ENCODE measurements at regions not wholly inside any gene's neighbourhood (a gene's known extent, or its start where the extent isn't known, plus 50 kb on each side); places are given as distances from the start of the nearest gene placed in this dataset.

DNA sequence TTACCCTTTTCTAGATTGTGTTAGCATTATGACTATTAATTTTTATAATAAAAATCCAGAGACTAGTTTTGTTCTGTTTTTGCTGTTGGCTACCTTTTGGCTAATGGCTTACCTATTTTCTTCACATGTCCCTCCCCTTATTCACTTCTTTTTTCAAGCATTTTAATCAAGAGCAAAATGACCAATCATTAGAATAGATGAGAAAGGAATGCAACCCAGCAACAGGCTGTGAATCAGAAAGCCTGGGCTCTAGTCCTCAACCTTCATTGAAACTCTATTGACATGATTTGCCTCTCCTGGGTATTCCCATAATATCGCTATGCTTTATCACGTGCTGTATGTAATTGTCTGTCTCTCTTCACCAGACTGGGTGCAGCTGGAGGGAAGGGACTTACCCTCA lies 370.1 kb downstream of the IRS1 start:
- TF ChIP-seq EZH2phosphoT487 (conservative IDR thresholded peaks at IDR 0.05; ENCODE audit: low read length) = no peak
- TF ChIP-seq, protein P1, sequence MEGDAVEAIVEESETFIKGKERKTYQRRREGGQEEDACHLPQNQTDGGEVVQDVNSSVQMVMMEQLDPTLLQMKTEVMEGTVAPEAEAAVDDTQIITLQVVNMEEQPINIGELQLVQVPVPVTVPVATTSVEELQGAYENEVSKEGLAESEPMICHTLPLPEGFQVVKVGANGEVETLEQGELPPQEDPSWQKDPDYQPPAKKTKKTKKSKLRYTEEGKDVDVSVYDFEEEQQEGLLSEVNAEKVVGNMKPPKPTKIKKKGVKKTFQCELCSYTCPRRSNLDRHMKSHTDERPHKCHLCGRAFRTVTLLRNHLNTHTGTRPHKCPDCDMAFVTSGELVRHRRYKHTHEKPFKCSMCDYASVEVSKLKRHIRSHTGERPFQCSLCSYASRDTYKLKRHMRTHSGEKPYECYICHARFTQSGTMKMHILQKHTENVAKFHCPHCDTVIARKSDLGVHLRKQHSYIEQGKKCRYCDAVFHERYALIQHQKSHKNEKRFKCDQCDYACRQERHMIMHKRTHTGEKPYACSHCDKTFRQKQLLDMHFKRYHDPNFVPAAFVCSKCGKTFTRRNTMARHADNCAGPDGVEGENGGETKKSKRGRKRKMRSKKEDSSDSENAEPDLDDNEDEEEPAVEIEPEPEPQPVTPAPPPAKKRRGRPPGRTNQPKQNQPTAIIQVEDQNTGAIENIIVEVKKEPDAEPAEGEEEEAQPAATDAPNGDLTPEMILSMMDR (IDR thresholded peaks at IDR 0.05; ENCODE audit: insufficient read depth, low read length, poor library complexity, severe bottlenecking) = no peak
- no peak overlapping the region for H3K4me3 ChIP-seq (ENCODE audit: insufficient read depth, low read length, poor library complexity, severe bottlenecking)
- no peaks in the 10 kb centered on the region for H3K36me3 ChIP-seq (ENCODE audit: low read length)
- H3K4me2 ChIP-seq (ENCODE audit: low read depth, low read length, poor library complexity, severe bottlenecking) = no peak overlapping the region
- H3K9me2 ChIP-seq (replicated peaks; ENCODE audit: insufficient read depth, low read length) = no peaks in the 10 kb centered on the region
- H3F3A ChIP-seq (ENCODE audit: insufficient read depth) = no peaks in the 10 kb centered on the region
- no peaks in the 10 kb centered on the region for H4K20me1 ChIP-seq (ENCODE audit: low read depth, low read length)
- H2AFZ ChIP-seq (ENCODE audit: low read depth, low read length, severe bottlenecking) = no peak overlapping the region
- H3K79me2 ChIP-seq (ENCODE audit: insufficient read depth, low read length) = no peaks in the 10 kb centered on the region
- no peak overlapping the region for H3K9ac ChIP-seq (ENCODE audit: low read length)
- no peaks in the 10 kb centered on the region for H3K9me3 ChIP-seq (ENCODE audit: insufficient read depth, low read length)
- no peaks in the 10 kb centered on the region for H3K27me3 ChIP-seq (ENCODE audit: low read length)
- no peak overlapping the region for H3K27ac ChIP-seq (ENCODE audit: low read depth, low read length)

DNA sequence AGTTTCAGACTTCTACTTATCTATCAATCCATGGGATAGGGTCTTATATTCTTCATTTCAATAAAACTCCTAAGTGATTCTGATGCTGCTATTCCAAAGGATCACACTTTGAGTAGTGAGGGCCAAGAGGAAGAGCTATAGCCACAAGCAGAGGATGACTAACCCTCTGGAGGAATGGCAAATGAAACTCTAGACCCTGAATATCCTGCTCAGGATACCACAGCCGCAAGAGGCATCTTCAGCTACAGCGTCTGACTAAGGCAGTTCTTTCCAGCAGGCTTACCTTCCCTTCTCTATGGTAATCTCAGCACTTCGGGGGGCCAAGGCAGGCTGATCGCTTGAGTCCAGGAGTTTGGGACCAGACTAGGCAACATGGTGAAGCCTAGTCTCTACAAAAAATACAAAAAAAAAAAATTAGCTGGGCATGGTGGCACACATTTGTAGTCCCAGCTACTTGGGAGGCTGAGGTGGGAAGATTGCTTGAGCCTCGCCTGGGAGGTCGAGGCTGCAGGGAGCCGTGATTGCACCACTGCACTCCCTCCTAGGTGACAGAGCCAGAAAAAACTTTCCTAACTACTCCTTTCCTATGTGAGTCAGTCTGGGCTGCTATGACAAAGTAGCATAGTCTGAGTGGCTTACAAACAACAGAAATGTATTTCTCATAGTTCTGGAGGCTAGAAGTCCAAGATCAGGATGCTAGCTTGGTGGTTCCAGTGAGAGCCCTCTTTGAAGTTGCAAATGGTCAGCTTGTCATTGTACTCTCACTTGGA lies 371.9 kb downstream of the IRS1 start:
- Histone ChIP-seq H3K9ac (ENCODE audit: low read length) (no peak overlapping the region), H3K9me3 (ENCODE audit: insufficient read depth, low read length) (no peaks in the 10 kb centered on the region), H3K4me2 (ENCODE audit: low read depth, low read length, poor library complexity, severe bottlenecking) (no peak overlapping the region), H2AFZ (ENCODE audit: low read depth, low read length, severe bottlenecking) (no peak overlapping the region), H3F3A (ENCODE audit: insufficient read depth) (no peaks in the 10 kb centered on the region), H3K27me3 (ENCODE audit: low read length) (no peaks in the 10 kb centered on the region), H3K36me3 (ENCODE audit: low read length) (no peaks in the 10 kb centered on the region), H3K79me2 (ENCODE audit: insufficient read depth, low read length) (no peaks in the 10 kb centered on the region), H3K4me3 (ENCODE audit: insufficient read depth, low read length, poor library complexity, severe bottlenecking) (no peak overlapping the region), H4K20me1 (ENCODE audit: low read depth, low read length) (no peaks in the 10 kb centered on the region), H3K9me2 (replicated peaks; ENCODE audit: insufficient read depth, low read length) (no peaks in the 10 kb centered on the region), H3K27ac (ENCODE audit: low read depth, low read length) (no peak overlapping the region)
- TF ChIP-seq, protein P1 (IDR thresholded peaks at IDR 0.05; ENCODE audit: insufficient read depth, low read length, poor library complexity, severe bottlenecking) = no peak
- no peak for TF ChIP-seq EZH2phosphoT487 (conservative IDR thresholded peaks at IDR 0.05; ENCODE audit: low read length)

DNA sequence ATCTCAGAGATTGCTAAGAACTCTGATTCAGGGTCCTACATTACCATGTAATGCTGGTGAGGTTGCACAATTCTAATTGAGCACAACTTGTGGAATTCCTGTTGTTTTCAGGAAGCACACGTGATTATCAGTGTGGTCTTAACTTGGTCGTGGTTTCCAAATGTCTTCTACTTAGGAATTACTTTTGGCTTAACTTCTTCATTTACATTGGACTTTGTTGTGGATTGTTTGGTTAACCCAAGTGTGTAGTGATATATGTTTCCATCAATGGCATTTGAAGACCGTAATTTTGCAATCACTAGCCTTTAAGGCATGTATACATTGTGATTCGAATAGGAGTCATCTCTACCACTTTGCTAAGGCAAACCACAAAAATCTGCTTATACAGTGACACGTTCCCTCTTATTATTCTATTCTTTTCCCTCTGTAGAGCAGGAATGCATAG lies 373.3 kb downstream of the IRS1 start:
- Histone ChIP-seq H3K9me3 (ENCODE audit: insufficient read depth, low read length) (no peaks in the 10 kb centered on the region), H3F3A (ENCODE audit: insufficient read depth) (no peaks in the 10 kb centered on the region), H3K4me3 (ENCODE audit: insufficient read depth, low read length, poor library complexity, severe bottlenecking) (no peak overlapping the region), H2AFZ (ENCODE audit: low read depth, low read length, severe bottlenecking) (no peak overlapping the region), H3K36me3 (ENCODE audit: low read length) (no peaks in the 10 kb centered on the region), H3K27me3 (ENCODE audit: low read length) (no peaks in the 10 kb centered on the region), H3K4me2 (ENCODE audit: low read depth, low read length, poor library complexity, severe bottlenecking) (no peak overlapping the region), H3K9ac (ENCODE audit: low read length) (no peak overlapping the region), H3K79me2 (ENCODE audit: insufficient read depth, low read length) (no peaks in the 10 kb centered on the region), H4K20me1 (ENCODE audit: low read depth, low read length) (no peaks in the 10 kb centered on the region), H3K27ac (ENCODE audit: low read depth, low read length) (no peak overlapping the region), H3K9me2 (replicated peaks; ENCODE audit: insufficient read depth, low read length) (no peaks in the 10 kb centered on the region)
- TF ChIP-seq EZH2phosphoT487 (conservative IDR thresholded peaks at IDR 0.05; ENCODE audit: low read length) = no peak
- TF ChIP-seq, protein P1 (IDR thresholded peaks at IDR 0.05; ENCODE audit: insufficient read depth, low read length, poor library complexity, severe bottlenecking) = no peak
